ENCODE measurements at regions not wholly inside any gene's neighbourhood (a gene's known extent, or its start where the extent isn't known, plus 50 kb on each side); places are given as distances from the start of the nearest gene placed in this dataset.

DNA sequence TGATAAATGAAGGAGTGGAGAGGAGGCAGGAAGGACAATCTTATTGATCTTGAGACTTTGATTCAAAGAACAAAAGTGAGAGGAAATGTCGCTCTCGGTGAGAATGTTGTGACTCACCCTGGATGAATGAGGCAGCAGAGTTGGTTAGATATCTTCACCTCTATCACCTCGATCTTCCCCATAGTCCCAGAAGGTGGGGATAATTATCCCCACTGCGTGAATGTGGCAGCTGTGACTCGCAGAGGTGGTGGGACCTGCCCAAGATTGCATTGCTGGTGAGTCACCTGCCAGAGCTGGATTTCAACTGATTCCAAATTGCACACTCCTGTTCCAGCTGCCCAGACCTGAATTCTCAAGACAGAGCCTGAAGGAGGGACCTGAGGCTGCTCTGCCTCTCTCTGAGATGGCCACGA, 105.0 kb downstream of the MATN1 start:
- H3K9me3 ChIP-seq (ENCODE audit: control insufficient read depth in 4 of 4, low read length in 3 of 4), result peaks cover 2 to 5% (median 3%) of the 10 kb centered on the region in 4 donors
- DNase-seq (ENCODE audit: low spot score), result no peak
- H3K4me1 ChIP-seq (ENCODE audit: control insufficient read depth in 4 of 4, insufficient read depth in 4 of 4, low read length in 3 of 4), result no peaks in the 10 kb centered on the region
- no peaks in the 10 kb centered on the region for H3K36me3 ChIP-seq (ENCODE audit: control insufficient read depth in 4 of 4, insufficient read depth in 3 of 4, low read depth in 1 of 4, low read length in 3 of 4)
- no peak for TF ChIP-seq RXRA (IDR thresholded peaks at IDR 0.05)
- H3K4me3 ChIP-seq (ENCODE audit: low read depth in 1 of 3, low read length in 3 of 3), result no peak overlapping the region
- H3K27ac ChIP-seq (ENCODE audit: low read depth in 1 of 2, low read length in 2 of 2), result no peak overlapping the region
- no peaks in the 10 kb centered on the region for H3K27me3 ChIP-seq (ENCODE audit: control insufficient read depth in 4 of 4, insufficient read depth in 4 of 4, low read length in 3 of 4)
- no peak overlapping the region for H3K9ac ChIP-seq (ENCODE audit: low read depth in 1 of 2, low read length in 2 of 2)
- 66% methylated on average over 6 of the region's 6 CpGs for WGBS

DNA sequence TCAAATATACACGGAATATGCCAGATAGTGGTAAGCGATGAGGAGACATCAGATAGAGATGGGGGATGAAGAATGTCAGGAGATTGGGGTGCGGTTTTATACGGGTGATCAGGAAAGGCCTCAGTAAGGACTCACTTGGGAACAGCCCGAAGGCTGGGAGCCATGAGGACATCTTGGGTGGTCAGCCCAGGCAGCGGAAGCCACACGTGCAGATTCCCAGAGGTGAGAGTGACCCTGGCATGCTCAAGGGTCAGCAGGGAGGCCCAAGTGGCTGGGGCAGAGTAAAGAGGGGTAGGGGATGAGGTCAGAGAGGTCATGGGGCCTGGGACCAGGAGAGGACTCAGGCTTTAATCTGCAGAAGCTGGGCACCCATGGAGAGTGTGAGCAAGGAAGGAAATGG, 106.6 kb downstream of the MATN1 start:
- TF ChIP-seq, protein P1, sequence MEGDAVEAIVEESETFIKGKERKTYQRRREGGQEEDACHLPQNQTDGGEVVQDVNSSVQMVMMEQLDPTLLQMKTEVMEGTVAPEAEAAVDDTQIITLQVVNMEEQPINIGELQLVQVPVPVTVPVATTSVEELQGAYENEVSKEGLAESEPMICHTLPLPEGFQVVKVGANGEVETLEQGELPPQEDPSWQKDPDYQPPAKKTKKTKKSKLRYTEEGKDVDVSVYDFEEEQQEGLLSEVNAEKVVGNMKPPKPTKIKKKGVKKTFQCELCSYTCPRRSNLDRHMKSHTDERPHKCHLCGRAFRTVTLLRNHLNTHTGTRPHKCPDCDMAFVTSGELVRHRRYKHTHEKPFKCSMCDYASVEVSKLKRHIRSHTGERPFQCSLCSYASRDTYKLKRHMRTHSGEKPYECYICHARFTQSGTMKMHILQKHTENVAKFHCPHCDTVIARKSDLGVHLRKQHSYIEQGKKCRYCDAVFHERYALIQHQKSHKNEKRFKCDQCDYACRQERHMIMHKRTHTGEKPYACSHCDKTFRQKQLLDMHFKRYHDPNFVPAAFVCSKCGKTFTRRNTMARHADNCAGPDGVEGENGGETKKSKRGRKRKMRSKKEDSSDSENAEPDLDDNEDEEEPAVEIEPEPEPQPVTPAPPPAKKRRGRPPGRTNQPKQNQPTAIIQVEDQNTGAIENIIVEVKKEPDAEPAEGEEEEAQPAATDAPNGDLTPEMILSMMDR (IDR thresholded peaks at IDR 0.05; ENCODE audit: low read depth, low read length, missing input control), result no peak
- no peak for TF ChIP-seq FOXA1 (IDR thresholded peaks at IDR 0.05)
- TF ChIP-seq TAF1 (conservative IDR thresholded peaks at IDR 0.05), result no peak
- no peak for TF ChIP-seq GABPA (IDR thresholded peaks at IDR 0.05 in 1 of 2, conservative IDR thresholded peaks at IDR 0.05 in 1 of 2)
- no peak for TF ChIP-seq SP1 (IDR thresholded peaks at IDR 0.05)
- TF ChIP-seq, protein P2, sequence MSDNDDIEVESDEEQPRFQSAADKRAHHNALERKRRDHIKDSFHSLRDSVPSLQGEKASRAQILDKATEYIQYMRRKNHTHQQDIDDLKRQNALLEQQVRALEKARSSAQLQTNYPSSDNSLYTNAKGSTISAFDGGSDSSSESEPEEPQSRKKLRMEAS (IDR thresholded peaks at IDR 0.05), result no peak
- TF ChIP-seq, protein P3, sequence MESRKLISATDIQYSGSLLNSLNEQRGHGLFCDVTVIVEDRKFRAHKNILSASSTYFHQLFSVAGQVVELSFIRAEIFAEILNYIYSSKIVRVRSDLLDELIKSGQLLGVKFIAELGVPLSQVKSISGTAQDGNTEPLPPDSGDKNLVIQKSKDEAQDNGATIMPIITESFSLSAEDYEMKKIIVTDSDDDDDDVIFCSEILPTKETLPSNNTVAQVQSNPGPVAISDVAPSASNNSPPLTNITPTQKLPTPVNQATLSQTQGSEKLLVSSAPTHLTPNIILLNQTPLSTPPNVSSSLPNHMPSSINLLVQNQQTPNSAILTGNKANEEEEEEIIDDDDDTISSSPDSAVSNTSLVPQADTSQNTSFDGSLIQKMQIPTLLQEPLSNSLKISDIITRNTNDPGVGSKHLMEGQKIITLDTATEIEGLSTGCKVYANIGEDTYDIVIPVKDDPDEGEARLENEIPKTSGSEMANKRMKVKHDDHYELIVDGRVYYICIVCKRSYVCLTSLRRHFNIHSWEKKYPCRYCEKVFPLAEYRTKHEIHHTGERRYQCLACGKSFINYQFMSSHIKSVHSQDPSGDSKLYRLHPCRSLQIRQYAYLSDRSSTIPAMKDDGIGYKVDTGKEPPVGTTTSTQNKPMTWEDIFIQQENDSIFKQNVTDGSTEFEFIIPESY (IDR thresholded peaks at IDR 0.05), result no peak
- TF ChIP-seq HNF4A (conservative IDR thresholded peaks at IDR 0.05), result no peak
- no peak for TF ChIP-seq YY1 (IDR thresholded peaks at IDR 0.05)
- TF ChIP-seq, protein P4, sequence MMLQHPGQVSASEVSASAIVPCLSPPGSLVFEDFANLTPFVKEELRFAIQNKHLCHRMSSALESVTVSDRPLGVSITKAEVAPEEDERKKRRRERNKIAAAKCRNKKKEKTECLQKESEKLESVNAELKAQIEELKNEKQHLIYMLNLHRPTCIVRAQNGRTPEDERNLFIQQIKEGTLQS (IDR thresholded peaks at IDR 0.05), result no peak
- TF ChIP-seq, protein P5, sequence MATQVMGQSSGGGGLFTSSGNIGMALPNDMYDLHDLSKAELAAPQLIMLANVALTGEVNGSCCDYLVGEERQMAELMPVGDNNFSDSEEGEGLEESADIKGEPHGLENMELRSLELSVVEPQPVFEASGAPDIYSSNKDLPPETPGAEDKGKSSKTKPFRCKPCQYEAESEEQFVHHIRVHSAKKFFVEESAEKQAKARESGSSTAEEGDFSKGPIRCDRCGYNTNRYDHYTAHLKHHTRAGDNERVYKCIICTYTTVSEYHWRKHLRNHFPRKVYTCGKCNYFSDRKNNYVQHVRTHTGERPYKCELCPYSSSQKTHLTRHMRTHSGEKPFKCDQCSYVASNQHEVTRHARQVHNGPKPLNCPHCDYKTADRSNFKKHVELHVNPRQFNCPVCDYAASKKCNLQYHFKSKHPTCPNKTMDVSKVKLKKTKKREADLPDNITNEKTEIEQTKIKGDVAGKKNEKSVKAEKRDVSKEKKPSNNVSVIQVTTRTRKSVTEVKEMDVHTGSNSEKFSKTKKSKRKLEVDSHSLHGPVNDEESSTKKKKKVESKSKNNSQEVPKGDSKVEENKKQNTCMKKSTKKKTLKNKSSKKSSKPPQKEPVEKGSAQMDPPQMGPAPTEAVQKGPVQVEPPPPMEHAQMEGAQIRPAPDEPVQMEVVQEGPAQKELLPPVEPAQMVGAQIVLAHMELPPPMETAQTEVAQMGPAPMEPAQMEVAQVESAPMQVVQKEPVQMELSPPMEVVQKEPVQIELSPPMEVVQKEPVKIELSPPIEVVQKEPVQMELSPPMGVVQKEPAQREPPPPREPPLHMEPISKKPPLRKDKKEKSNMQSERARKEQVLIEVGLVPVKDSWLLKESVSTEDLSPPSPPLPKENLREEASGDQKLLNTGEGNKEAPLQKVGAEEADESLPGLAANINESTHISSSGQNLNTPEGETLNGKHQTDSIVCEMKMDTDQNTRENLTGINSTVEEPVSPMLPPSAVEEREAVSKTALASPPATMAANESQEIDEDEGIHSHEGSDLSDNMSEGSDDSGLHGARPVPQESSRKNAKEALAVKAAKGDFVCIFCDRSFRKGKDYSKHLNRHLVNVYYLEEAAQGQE (IDR thresholded peaks at IDR 0.05), result no peak
- no peak for TF ChIP-seq EGR1 (IDR thresholded peaks at IDR 0.05; ENCODE audit: low read depth in 2 of 2)
- TF ChIP-seq JUND (IDR thresholded peaks at IDR 0.05), result no peak
- TF ChIP-seq RAD21 (IDR thresholded peaks at IDR 0.05), result no peak
- TF ChIP-seq RXRA (IDR thresholded peaks at IDR 0.05), result no peak
- TF ChIP-seq HNF4G (IDR thresholded peaks at IDR 0.05), result no peak
- no peak for TF ChIP-seq FOXA2 (IDR thresholded peaks at IDR 0.05)
- Histone ChIP-seq H3K4me1 (ENCODE audit: control insufficient read depth in 4 of 4, insufficient read depth in 4 of 4, low read length in 3 of 4) (no peaks in the 10 kb centered on the region), H3K9me3 (ENCODE audit: control insufficient read depth in 4 of 4, low read length in 3 of 4) (peaks cover 0 to 2% (median 0%) of the 10 kb centered on the region in 4 donors), H3K4me3 (ENCODE audit: low read depth in 1 of 3, low read length in 3 of 3) (no peak overlapping the region), H3K9ac (ENCODE audit: low read depth in 1 of 2, low read length in 2 of 2) (no peak overlapping the region), H3K27me3 (ENCODE audit: control insufficient read depth in 4 of 4, insufficient read depth in 4 of 4, low read length in 3 of 4) (no peaks in the 10 kb centered on the region), H3K36me3 (ENCODE audit: control insufficient read depth in 4 of 4, insufficient read depth in 3 of 4, low read depth in 1 of 4, low read length in 3 of 4) (no peaks in the 10 kb centered on the region), H3K27ac (ENCODE audit: low read depth in 1 of 2, low read length in 2 of 2) (no peak overlapping the region)
- 93% methylated on average over 7 of the region's 7 CpGs for WGBS
- no peak for DNase-seq (ENCODE audit: low spot score)
